NK-92 treated with Interleukin-12 subunit alpha and Interleukin-12 subunit beta, amount 100 ng/mL, for 24 hours (cell line): ENCODE measurements at regions not wholly inside any gene's neighbourhood (a gene's known extent, or its start where the extent isn't known, plus 50 kb on each side); places are given as distances from the start of the nearest gene placed in this dataset.

Source experiments
- DNase-seq: peaks from one replicate; lab custom pipeline; 2025; lab: John Stamatoyannopoulos, UW

- no peak for DNase-seq
Measured at GRCh38 chr3:25099666-25100065, 328.4 kb upstream of the RARB start.

- DNase-seq, result no peak
Measured at GRCh38 chr3:25103391-25103790, 324.7 kb upstream of the RARB start.

- no peak for DNase-seq
Measured at GRCh38 chr3:25107918-25108617, 320.0 kb upstream of the RARB start.

- DNase-seq, result no peak
Measured at GRCh38 chr3:25110642-25111041, 317.4 kb upstream of the RARB start.

GRCh38 chr3:25113891-25114290 lies 314.2 kb upstream of the RARB start:
- DNase-seq, result no peak

- DNase-seq, result no peak
Measured at GRCh38 chr3:25114532-25114931, 313.5 kb upstream of the RARB start.

GRCh38 chr3:25117005-25117593 lies 311.0 kb upstream of the RARB start:
- DNase-seq, result no peak

GRCh38 chr3:25119682-25120081 lies 308.4 kb upstream of the RARB start:
- DNase-seq, result no peak

- no peak for DNase-seq
Measured at GRCh38 chr3:25120665-25121064, 307.4 kb upstream of the RARB start.

GRCh38 chr3:25125201-25125600 lies 302.9 kb upstream of the RARB start:
- DNase-seq, result no peak

GRCh38 chr3:25128735-25129134 lies 299.3 kb upstream of the RARB start:
- no peak for DNase-seq

- DNase-seq, result no peak
Measured at GRCh38 chr3:25130724-25131520, 297.1 kb upstream of the RARB start.

- no peak for DNase-seq
Measured at GRCh38 chr3:25133588-25133987, 294.5 kb upstream of the RARB start.

- DNase-seq, result no peak
Measured at GRCh38 chr3:25137606-25138005, 290.5 kb upstream of the RARB start.

GRCh38 chr3:25139267-25139666 lies 288.8 kb upstream of the RARB start:
- no peak for DNase-seq

- DNase-seq, result no peak
Measured at GRCh38 chr3:25142609-25143355, 285.3 kb upstream of the RARB start.

- DNase-seq, result no peak
Measured at GRCh38 chr3:25143356-25144025, 284.6 kb upstream of the RARB start.

GRCh38 chr3:25144430-25144829 lies 283.6 kb upstream of the RARB start:
- no peak for DNase-seq

- no peak for DNase-seq
Measured at GRCh38 chr3:25145176-25145575, 282.9 kb upstream of the RARB start.

GRCh38 chr3:25150199-25150598 lies 277.9 kb upstream of the RARB start:
- no peak for DNase-seq

- DNase-seq, result no peak
Measured at GRCh38 chr3:25151281-25151902, 276.7 kb upstream of the RARB start.
